HG03196 (cell line): ENCODE measurements at regions not wholly inside any gene's neighbourhood (a gene's known extent, or its start where the extent isn't known, plus 50 kb on each side); places are given as distances from the start of the nearest gene placed in this dataset.

Experiments used
- ATAC-seq: cut with Tn5 transposase; IDR thresholded peaks from one replicate; pipeline ENCODE4 v1.9.1; 2021; ENCODE audit not compliant: unreplicated experiment

DNA sequence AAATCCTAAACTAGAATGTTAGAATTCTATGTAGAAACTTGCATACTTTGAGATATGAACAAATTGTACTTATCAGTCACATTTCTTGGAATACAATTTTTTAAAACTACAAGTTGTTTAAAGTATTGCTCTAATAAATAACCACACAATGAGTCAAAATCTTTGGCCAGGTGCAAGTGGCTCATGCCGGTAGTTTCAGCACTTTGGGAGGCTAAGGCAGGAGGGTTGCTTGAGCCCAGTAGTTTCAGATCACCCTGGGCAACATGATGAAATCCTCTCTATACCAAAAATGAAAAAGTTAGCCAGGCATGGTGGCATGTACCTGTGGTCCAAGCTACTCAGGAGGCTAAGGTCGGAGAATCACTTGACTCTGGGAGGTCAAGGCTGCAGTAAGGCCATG, 257.8 kb downstream of the COX7C start:
- ATAC-seq = no peak

- no peak for ATAC-seq
Observed at GRCh38 chr5:86878250-86878649, 260.5 kb downstream of the COX7C start.

GRCh38 chr5:86879086-86879485, 261.3 kb downstream of the COX7C start:
- ATAC-seq = no peak

GRCh38 chr5:86880344-86880743, 262.6 kb downstream of the COX7C start:
- ATAC-seq = no peak

DNA sequence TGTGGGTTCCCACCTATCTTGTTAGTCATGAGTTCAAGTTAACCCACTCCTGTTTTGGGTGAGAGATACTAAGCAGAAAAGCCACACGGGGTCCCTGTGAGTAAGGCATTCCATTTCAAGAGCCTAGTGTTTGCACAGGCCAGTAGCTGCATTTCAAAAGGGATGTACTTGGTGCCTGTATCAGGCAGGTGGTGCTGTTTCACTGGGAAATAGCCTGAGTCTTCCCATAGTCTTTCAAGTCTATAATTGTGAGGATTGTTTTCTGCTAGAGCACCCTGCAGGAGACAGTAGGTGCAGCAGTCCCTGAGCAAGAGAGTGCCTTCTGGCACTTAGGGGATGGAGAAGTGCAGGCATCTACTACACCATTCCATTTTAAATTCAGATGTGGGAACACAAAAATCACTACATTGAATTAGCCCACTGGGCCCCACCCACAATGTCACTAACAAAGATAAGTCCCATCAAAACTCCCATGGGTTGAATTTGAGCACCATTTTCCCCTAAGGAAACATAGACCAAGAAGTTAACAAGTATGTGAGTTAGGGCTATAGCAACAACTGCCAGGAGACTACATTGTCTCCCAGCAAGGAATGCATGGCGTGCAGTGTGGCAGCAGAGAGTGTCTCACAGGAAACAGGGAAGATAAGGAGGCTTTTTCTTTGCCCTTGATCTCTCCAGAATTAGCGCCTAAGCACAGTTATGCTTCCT, 263.2 kb downstream of the COX7C start:
- peak; percentile 91 for ATAC-seq

GRCh38 chr5:86881493-86882090, 263.9 kb downstream of the COX7C start:
- no peak for ATAC-seq

GRCh38 chr5:86884608-86885007, 266.9 kb downstream of the COX7C start:
- ATAC-seq = no peak

- ATAC-seq = no peak
Observed at GRCh38 chr5:86885011-86885410, 267.3 kb downstream of the COX7C start.

GRCh38 chr5:86885489-86886230, 267.9 kb downstream of the COX7C start:
- ATAC-seq = no peak

GRCh38 chr5:86890375-86890774, 272.6 kb downstream of the COX7C start:
- no peak for ATAC-seq

DNA sequence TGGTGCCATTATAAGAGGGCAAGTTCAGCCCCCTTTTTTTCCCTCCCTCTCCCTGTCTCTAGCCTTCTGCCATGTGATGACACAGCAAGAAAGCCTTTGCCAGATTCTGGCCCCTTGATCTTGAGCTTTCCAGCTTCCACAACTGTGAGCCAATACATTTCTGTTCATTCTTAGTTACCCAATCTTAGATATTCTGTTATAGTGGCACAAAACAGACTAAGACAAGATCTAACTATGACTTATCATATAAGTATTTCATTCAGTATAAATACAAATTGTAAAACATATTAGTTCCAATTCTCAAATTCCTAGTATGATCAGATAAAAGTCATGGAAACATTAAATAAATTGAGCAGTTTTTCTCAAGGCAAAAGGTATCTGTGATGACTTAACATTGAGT, 276.3 kb downstream of the COX7C start:
- no peak for ATAC-seq

DNA sequence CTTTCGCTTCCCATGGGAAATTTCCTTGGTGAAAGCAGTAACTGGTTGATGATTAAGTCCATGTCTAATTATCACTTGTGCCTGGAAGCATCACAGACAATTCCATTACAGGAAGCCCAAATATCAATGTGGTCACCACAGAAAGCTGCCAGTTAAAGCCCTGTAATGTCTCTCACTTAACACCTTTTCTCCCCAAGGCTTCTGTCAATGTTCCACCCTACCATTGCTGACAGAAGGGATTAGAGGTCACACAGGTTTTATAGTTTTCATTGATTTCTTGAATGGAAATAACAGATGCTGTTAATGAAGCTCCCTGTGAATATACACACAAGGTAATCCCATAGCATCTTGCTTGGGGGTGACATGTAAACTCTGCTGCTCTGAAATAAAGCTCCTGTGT, 279.2 kb downstream of the COX7C start:
- no peak for ATAC-seq

DNA sequence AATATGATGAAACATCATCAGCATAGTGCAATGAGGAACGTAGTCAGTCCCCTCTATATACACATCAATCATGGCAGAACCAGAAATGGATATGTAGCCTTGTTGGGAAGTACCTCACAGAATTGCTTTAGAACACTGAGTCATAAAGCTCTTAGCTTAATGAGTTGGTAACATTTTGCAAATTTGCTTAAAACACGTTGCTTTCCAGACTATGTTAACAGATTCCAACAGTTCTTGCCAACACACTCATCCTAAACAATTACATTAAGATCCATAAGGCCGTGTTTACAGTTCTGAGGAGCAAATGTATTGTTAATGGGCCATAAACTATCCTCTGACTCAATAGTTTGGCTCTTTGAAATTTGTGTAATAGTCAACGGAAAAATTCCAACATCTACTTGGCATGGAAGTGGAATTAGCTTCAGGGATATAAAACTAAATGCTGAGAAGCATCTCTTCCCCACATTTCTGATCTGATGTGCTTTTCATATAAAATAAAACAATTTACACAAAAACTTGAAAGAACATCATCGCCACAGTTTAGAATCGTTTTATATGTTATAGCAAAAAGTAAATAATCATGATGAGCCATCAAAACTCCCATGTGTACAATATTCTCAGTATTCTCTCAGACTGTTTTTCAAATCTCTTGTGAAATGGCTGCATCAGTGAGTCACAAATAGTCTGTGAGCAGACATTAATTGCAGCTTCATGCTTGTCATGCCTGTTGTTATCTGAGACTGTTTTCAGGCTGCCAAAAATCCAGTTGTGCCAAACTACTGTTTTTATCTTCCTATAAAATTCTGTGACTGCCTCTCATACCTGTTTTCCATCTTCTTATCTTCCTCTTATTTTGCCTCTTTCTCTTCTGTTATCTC, 291.9 kb downstream of the COX7C start:
- no peak for ATAC-seq

DNA sequence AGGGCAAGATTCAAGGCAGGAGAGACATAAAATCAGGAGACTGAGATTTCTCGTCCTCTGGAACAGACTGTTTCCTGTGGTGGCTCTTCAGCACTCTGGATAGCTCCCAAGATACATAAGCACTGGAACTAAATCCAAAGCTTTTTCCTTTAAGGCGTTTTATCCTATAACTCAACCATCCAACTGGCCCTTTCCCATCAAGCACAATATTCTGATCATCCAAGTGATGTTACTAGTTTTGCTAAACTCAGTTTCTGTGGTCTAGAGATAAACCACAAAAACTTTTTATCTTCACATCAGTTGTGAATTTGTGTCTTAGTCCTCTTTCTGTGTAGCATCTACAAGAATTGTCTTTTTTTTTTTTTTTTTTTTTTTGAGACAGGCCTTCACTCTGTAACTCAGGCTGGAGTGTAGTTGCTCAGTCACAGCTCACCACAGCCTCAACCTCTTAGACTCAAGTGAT, 299.4 kb downstream of the COX7C start:
- no peak for ATAC-seq

- ATAC-seq = no peak
Observed at GRCh38 chr5:86918246-86918645, 300.5 kb downstream of the COX7C start.

GRCh38 chr5:86926033-86926432, 308.3 kb downstream of the COX7C start:
- ATAC-seq = no peak

DNA sequence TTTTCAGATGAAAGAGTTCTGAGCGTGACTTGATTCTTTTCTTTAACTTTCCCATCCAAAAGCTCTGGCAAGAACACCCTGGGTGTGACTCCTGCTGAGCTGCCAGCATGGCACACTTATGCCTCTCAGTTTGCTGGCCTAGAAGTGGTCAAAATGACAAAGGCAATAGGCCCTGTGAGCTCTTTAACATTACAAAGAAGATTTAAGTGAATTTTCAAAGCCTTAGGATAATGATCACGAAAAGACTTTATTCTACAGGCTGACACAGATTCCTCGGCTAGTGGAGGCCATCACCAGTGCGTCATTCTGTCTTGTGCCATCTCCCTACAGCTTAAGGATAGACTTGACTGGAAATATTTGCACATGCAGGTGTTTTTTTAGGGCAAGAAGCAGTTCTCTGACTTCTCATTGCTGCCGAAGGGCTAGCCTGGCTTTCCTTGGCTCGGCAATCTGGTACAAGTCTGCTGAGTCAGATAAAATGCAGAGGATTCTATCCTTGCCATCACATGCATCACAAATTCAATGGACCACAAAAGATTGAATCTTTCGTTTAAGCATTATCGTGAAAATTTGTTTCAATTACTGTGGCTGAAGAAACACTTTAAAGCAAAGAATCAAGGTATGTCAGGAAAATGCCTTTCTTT, 311.5 kb downstream of the COX7C start:
- no peak for ATAC-seq

DNA sequence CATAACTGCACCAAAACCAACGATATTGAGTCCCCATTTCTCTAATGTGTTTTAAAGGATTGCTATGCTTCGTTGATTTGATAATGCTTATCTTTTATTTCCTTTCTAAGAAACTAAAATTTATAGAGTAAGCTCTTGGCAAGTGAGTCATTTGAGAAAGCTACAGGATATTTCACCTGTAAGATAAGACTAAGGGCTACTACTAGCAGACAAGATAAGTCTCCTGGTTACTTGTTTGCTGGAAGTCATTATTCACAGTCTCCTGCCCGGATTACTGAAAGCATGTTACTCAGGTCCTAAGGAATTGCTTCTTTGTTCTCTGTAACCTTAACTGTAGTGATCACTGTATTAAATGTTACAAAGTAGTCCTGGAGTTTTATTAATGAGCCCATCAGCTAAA, 315.9 kb upstream of the RASA1 start:
- ATAC-seq = no peak

GRCh38 chr5:86964889-86965288, 302.8 kb upstream of the RASA1 start:
- ATAC-seq = no peak

DNA sequence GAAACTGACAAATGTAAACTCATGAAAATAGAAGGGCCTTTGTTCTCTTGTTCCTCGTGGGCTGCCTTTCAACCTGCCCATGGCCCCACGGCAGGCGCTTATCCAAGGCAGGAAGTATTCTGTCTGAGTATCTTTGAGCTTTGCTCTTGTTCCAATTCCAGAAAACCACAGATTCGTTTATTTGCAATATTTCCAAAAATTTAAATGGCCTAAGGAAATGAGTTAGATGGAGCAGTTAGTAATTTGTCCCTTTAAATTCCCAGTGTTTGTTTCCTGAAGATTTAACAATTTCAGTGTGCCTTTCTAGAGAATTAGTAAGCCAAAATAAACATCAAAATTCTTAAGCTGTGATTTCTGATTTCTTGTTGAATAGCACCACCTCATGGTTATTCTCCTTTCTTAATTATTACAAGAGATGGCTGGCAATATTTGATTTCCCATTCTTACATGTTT, 299.4 kb upstream of the RASA1 start:
- no peak for ATAC-seq

DNA sequence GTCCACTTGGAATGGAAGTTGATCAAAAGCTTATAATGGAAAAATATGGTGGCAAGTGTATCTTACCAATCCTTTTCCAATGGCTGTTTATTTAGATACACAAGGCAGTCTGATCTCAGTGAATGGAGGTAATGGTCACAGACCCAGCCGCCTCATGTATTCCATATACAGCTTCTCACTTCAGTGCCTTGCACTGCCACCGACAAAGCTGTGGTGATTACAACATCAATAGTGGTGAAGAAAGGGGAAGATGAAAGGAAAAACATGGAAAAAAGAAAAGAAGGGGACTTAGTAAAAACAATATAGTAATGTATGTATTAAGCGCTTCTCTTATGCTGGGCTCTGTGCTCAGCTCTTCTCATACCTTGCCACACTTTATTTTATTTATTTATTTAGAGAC, 297.3 kb upstream of the RASA1 start:
- ATAC-seq = no peak
